ENCODE measurements at regions not wholly inside any gene's neighbourhood (a gene's known extent, or its start where the extent isn't known, plus 50 kb on each side); places are given as distances from the start of the nearest gene placed in this dataset.

DNA sequence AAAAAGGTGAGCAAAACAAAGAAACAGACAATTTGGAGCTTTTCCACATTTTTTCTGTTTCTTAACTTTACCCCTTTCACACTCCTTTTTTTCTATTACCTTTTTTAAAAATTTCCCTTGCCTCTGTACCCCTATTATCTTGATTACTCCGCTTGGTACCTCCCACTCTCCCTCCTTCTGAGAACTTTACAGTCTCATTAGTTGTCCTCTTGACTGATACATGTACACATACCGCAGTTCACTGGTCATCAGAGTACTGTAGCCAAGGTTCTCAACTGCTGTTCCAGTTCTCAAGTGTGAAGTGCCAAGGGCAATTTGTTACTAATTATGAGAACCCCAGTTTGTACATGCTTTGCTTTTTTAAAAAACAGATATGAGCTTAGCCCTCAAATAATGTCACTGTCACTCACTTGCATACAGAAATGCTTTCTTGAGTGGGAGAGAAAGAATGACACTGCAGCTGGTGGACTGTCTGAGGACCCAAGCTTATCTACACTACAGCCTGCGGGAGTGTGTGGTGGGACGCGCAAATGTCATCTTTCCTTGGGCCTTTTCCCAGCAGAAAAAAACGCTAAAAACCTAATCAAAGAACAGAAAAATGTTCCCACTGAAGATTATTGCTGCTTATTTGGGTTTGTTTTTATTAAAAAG is 160.8 kb downstream of the DISP1 start:
- TF ChIP-seq EZH2 (IDR thresholded peaks at IDR 0.05; ENCODE audit: insufficient read depth, low read length), result no peak
- TF ChIP-seq, protein P1, sequence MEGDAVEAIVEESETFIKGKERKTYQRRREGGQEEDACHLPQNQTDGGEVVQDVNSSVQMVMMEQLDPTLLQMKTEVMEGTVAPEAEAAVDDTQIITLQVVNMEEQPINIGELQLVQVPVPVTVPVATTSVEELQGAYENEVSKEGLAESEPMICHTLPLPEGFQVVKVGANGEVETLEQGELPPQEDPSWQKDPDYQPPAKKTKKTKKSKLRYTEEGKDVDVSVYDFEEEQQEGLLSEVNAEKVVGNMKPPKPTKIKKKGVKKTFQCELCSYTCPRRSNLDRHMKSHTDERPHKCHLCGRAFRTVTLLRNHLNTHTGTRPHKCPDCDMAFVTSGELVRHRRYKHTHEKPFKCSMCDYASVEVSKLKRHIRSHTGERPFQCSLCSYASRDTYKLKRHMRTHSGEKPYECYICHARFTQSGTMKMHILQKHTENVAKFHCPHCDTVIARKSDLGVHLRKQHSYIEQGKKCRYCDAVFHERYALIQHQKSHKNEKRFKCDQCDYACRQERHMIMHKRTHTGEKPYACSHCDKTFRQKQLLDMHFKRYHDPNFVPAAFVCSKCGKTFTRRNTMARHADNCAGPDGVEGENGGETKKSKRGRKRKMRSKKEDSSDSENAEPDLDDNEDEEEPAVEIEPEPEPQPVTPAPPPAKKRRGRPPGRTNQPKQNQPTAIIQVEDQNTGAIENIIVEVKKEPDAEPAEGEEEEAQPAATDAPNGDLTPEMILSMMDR (IDR thresholded peaks at IDR 0.05; ENCODE audit: insufficient read depth, low read depth, low read length), result no peak
